CD8-positive, alpha-beta memory T cell (primary cell): ENCODE measurements at regions not wholly inside any gene's neighbourhood (a gene's known extent, or its start where the extent isn't known, plus 50 kb on each side); places are given as distances from the start of the nearest gene placed in this dataset.

Experiments
- CTCF ChIA-PET: fragments of 350-600 bp; sonication (Branson Sonifier 250); formaldehyde crosslinking; loops from one replicate; lab custom pipeline; 2021; ENCODE audit warnings: antibody characterized with exemption; lab: Charles Lee
- POLR2A ChIA-PET: fragments of 350-600 bp; sonication (Branson Sonifier 250); formaldehyde crosslinking; loops from one replicate; lab custom pipeline; 2021; ENCODE audit warnings: antibody characterized with exemption; lab: Charles Lee
- DNase-seq, 5 donors: peaks; one replicate each; pipeline versions ENCODE4 v3.0.0 to v3.0.0-alpha.2; 2020 to 2022; ENCODE audit warnings: mixed read lengths in 1 of 5
- H3K27ac ChIP-seq: one replicate; pipeline ENCODE4 v1.7.0; 2013; ENCODE audit warnings: low read depth, mild to moderate bottlenecking, low read length, moderate library complexity
- H3K27me3 ChIP-seq: 2 replicates; pipeline ENCODE4 v1.7.0; 2013; ENCODE audit warnings: low read length, mild to moderate bottlenecking; ENCODE audit not compliant: insufficient read depth, poor library complexity, severe bottlenecking
- H3K36me3 ChIP-seq: 2 replicates; pipeline ENCODE4 v1.7.0; 2013; ENCODE audit warnings: mild to moderate bottlenecking, low read length, moderate library complexity; ENCODE audit not compliant: insufficient read depth
- H3K4me1 ChIP-seq: 2 replicates; pipeline ENCODE4 v1.7.0; 2013; ENCODE audit warnings: mild to moderate bottlenecking, low read length, moderate library complexity; ENCODE audit not compliant: insufficient read depth
- H3K4me3 ChIP-seq: 2 replicates; pipeline ENCODE4 v1.7.0; 2013; ENCODE audit warnings: mild to moderate bottlenecking, low read length
- H3K9me3 ChIP-seq: 2 replicates; pipeline ENCODE4 v1.7.0; 2013; ENCODE audit warnings: mild to moderate bottlenecking, low read length
- H3K27ac Mint-ChIP-seq, 8 donors: one replicate each; pipeline ENCODE4 v1.8.0; 2020 to 2021; ENCODE audit warnings: mixed read lengths in 8 of 8, mild to moderate bottlenecking in 6 of 8, inconsistent platforms in 3 of 8, moderate library complexity in 3 of 8
- H3K27me3 Mint-ChIP-seq, 2 donors: one replicate each; pipeline ENCODE4 v1.8.0; 2020 to 2021; ENCODE audit warnings: mixed read lengths in 2 of 2, mild to moderate bottlenecking in 1 of 2, moderate library complexity in 1 of 2
- H3K36me3 Mint-ChIP-seq, 3 donors: one replicate each; pipeline ENCODE4 v1.8.0; 2020 to 2021; ENCODE audit warnings: mixed read lengths in 3 of 3, inconsistent platforms in 1 of 3, mild to moderate bottlenecking in 1 of 3
- H3K4me1 Mint-ChIP-seq, 3 donors: one replicate each; pipeline ENCODE4 v1.8.0; 2020 to 2021; ENCODE audit warnings: mixed read lengths in 3 of 3, inconsistent platforms in 1 of 3, mild to moderate bottlenecking in 1 of 3
- H3K4me3 Mint-ChIP-seq, 7 donors: one replicate each; pipeline ENCODE4 v1.8.0; 2020 to 2021; ENCODE audit warnings: mixed read lengths in 7 of 7, mild to moderate bottlenecking in 6 of 7, moderate library complexity in 4 of 7, inconsistent platforms in 2 of 7
- H3K9me3 Mint-ChIP-seq, 5 donors: one replicate each; pipeline ENCODE4 v1.8.0; 2020 to 2022; ENCODE audit warnings: mixed read lengths in 5 of 5, mild to moderate bottlenecking in 3 of 5, moderate library complexity in 2 of 5, inconsistent platforms in 1 of 5

- Mint-ChIP-seq H3K4me1 (peaks cover 33 to 56% (median 55%) of the 10 kb centered on the region in 3 donors), H3K27me3 (no peaks in the 10 kb centered on the region), H3K4me3 (peak overlapping the region; percentile 2 to 84 (median 71)), H3K27ac (peak overlapping the region; percentile 69 to 96 (median 91)), H3K36me3 (peaks cover 0 to 13% (median 2%) of the 10 kb centered on the region in 3 donors), H3K9me3 (peaks cover 0 to 13% (median 12%) of the 10 kb centered on the region in 5 donors)
- no peak overlapping the region for H3K4me3 ChIP-seq
- CTCF ChIA-PET, result interaction anchor here (1.4 to 2.1 kb wide), 4 partner anchors 9 to 21 kb away, joined by 4 to 6 read pairs (median 5); no protein-coding TSS in a partner anchor
- H3K27ac ChIP-seq, result no peak overlapping the region
- no peak for DNase-seq
- peaks cover 31% of the 10 kb centered on the region for H3K4me1 ChIP-seq
- no peaks in the 10 kb centered on the region for H3K9me3 ChIP-seq
- POLR2A ChIA-PET, result interaction anchor here (1.1 kb wide), 1 partner anchor 19 kb away, joined by 5 read pairs; no protein-coding TSS in a partner anchor
- H3K27me3 ChIP-seq, result no peaks in the 10 kb centered on the region
- H3K36me3 ChIP-seq, result no peaks in the 10 kb centered on the region
These were observed 72.9 kb upstream of the CD44 start for GRCh38 chr11:35066030-35066429.

GRCh38 chr11:35066783-35067423, 72.1 kb upstream of the CD44 start:
- H3K36me3 ChIP-seq, result no peaks in the 10 kb centered on the region
- H3K4me3 Mint-ChIP-seq, result peak overlapping the region; percentile 2 to 84 (median 71)
- ChIA-PET POLR2A (interaction anchor here (0.7 to 1.5 kb wide), 6 partner anchors 8 to 73 kb away, joined by 3 to 10 read pairs (median 3); no protein-coding TSS in a partner anchor), CTCF (interaction anchor here (1.4 to 2.1 kb wide), 4 partner anchors 10 to 22 kb away, joined by 4 to 6 read pairs (median 5); no protein-coding TSS in a partner anchor)
- peaks cover 31% of the 10 kb centered on the region for H3K4me1 ChIP-seq
- no peaks in the 10 kb centered on the region for H3K27me3 ChIP-seq
- no peaks in the 10 kb centered on the region for H3K27me3 Mint-ChIP-seq
- no peak overlapping the region for H3K4me3 ChIP-seq
- H3K4me1 Mint-ChIP-seq, result peaks cover 33 to 50% (median 50%) of the 10 kb centered on the region in 3 donors
- no peaks in the 10 kb centered on the region for H3K9me3 ChIP-seq
- H3K9me3 Mint-ChIP-seq, result peaks cover 0 to 13% (median 12%) of the 10 kb centered on the region in 5 donors
- DNase-seq, result peak in 2 of 5 donors; percentile 61 to 65
- H3K27ac Mint-ChIP-seq, result peak overlapping the region; percentile 69 to 96 (median 91)
- peaks cover 0 to 13% (median under 1%) of the 10 kb centered on the region in 3 donors for H3K36me3 Mint-ChIP-seq
- H3K27ac ChIP-seq, result no peak overlapping the region

- DNase-seq, result no peak
- Mint-ChIP-seq H3K27ac (no peak overlapping the region), H3K27me3 (no peaks in the 10 kb centered on the region), H3K4me1 (peaks cover 35 to 69% (median 69%) of the 10 kb centered on the region in 3 donors), H3K9me3 (peaks cover 0 to 13% (median 12%) of the 10 kb centered on the region in 5 donors), H3K4me3 (no peak overlapping the region), H3K36me3 (peaks cover 0 to 13% (median 0%) of the 10 kb centered on the region in 3 donors)
- Histone ChIP-seq H3K36me3 (no peaks in the 10 kb centered on the region), H3K27me3 (no peaks in the 10 kb centered on the region), H3K27ac (no peak overlapping the region), H3K4me1 (peaks cover 42% of the 10 kb centered on the region), H3K4me3 (no peak overlapping the region), H3K9me3 (no peaks in the 10 kb centered on the region)
- ChIA-PET POLR2A (interaction anchor here (1.4 kb wide), 1 partner anchor 68 kb away, joined by 4 read pairs; no protein-coding TSS in a partner anchor), CTCF (interaction anchor here (1.4 kb wide), 1 partner anchor 13 kb away, joined by 3 read pairs; no protein-coding TSS in a partner anchor)
These were observed 67.2 kb upstream of the CD44 start for GRCh38 chr11:35071722-35072121.

GRCh38 chr11:35073691-35074419, 65.1 kb upstream of the CD44 start:
- peaks cover 0 to 13% (median 0%) of the 10 kb centered on the region in 3 donors for H3K36me3 Mint-ChIP-seq
- no peak overlapping the region for H3K4me3 Mint-ChIP-seq
- DNase-seq, result no peak
- Histone ChIP-seq H3K27me3 (no peaks in the 10 kb centered on the region), H3K36me3 (no peaks in the 10 kb centered on the region), H3K4me3 (no peak overlapping the region), H3K27ac (no peak overlapping the region), H3K9me3 (no peaks in the 10 kb centered on the region), H3K4me1 (peaks cover 45% of the 10 kb centered on the region)
- H3K27me3 Mint-ChIP-seq, result no peaks in the 10 kb centered on the region
- POLR2A ChIA-PET, result no interaction called here
- H3K9me3 Mint-ChIP-seq, result peaks cover 0 to 13% (median 12%) of the 10 kb centered on the region in 5 donors
- CTCF ChIA-PET, result interaction anchor here (1.1 kb wide), 1 partner anchor 29 kb away, joined by 3 read pairs; no protein-coding TSS in a partner anchor
- H3K4me1 Mint-ChIP-seq, result peaks cover 39 to 70% (median 69%) of the 10 kb centered on the region in 3 donors
- peak overlapping the region in 3 of 8 donors; percentile 1 to 41 (median 37) for H3K27ac Mint-ChIP-seq

GRCh38 chr11:35076201-35077100, 62.5 kb upstream of the CD44 start:
- CTCF ChIA-PET, result interaction anchor here (1.5 kb wide), 1 partner anchor 31 kb away, joined by 4 read pairs; no protein-coding TSS in a partner anchor
- Histone ChIP-seq H3K4me3 (peak overlapping the region; percentile 10), H3K9me3 (no peaks in the 10 kb centered on the region), H3K27ac (no peak overlapping the region), H3K4me1 (peaks cover 66% of the 10 kb centered on the region), H3K27me3 (no peaks in the 10 kb centered on the region), H3K36me3 (no peaks in the 10 kb centered on the region)
- no peaks in the 10 kb centered on the region for H3K9me3 Mint-ChIP-seq
- H3K4me3 Mint-ChIP-seq, result peak overlapping the region in 4 of 7 donors; percentile 25 to 37 (median 30)
- H3K27me3 Mint-ChIP-seq, result no peaks in the 10 kb centered on the region
- peak overlapping the region; percentile 85 to 99 (median 90) for H3K27ac Mint-ChIP-seq
- H3K4me1 Mint-ChIP-seq, result peaks cover 59 to 86% (median 85%) of the 10 kb centered on the region in 3 donors
- POLR2A ChIA-PET, result interaction anchor here (1.1 to 1.4 kb wide), 2 partner anchors 9 to 36 kb away, joined by 3 read pairs; no protein-coding TSS in a partner anchor
- no peak for DNase-seq
- no peaks in the 10 kb centered on the region for H3K36me3 Mint-ChIP-seq

DNA sequence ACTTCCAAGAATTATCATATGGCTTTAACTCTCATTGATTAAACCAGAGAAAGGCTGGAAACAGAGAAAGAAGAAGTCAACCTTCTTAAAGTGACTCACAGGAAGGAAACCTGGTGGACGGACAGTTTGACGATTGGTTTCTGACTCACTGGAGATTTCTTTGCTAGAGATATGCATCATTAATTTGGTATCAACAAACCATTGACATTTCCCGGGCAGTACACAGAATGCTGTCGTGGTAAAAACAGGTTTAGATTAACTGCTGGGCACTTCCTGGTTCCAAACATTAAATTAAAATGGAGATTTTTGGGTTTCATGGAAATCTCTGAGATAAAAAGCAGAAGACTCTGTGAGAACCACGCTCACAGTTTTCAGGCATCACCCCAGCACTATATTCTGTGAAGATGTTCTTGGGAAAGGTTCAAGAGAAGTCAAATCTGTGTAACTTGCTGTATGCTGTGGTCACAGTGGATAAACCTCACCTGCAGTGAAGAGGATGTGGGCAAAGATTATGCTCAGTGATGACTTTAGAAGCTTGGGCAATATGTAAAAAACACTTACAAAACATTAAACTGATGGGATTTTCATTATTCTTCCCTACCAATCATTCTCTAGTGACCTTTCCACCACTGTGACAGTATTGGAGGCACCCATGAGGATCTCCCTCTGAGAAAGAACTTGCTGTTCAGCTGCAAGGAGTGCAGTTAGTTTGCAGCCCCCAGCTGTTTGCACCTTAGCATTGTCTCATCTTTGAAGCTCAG, 61.1 kb upstream of the CD44 start:
- Histone ChIP-seq H3K4me1 (peaks cover 70% of the 10 kb centered on the region), H3K4me3 (peak overlapping the region; percentile 16), H3K9me3 (no peaks in the 10 kb centered on the region), H3K27me3 (no peaks in the 10 kb centered on the region), H3K36me3 (no peaks in the 10 kb centered on the region), H3K27ac (peak overlapping the region; percentile 45)
- H3K4me3 Mint-ChIP-seq, result peak overlapping the region; percentile 22 to 83 (median 78)
- ChIA-PET POLR2A (interaction anchor here (0.6 to 1.4 kb wide), 10 partner anchors 11 to 97 kb away, joined by 3 to 5 read pairs (median 3); no protein-coding TSS in a partner anchor), CTCF (interaction anchor here (0.6 to 1.2 kb wide), 4 partner anchors 10 to 89 kb away, joined by 3 to 5 read pairs (median 3); no protein-coding TSS in a partner anchor)
- peak; percentile 29 to 82 (median 76) for DNase-seq
- H3K27me3 Mint-ChIP-seq, result no peaks in the 10 kb centered on the region
- H3K9me3 Mint-ChIP-seq, result no peaks in the 10 kb centered on the region
- peak overlapping the region; percentile 85 to 99 (median 97) for H3K27ac Mint-ChIP-seq
- peaks cover 71 to 87% (median 87%) of the 10 kb centered on the region in 3 donors for H3K4me1 Mint-ChIP-seq
- no peaks in the 10 kb centered on the region for H3K36me3 Mint-ChIP-seq
